ENCODE measurements at regions not wholly inside any gene's neighbourhood (a gene's known extent, or its start where the extent isn't known, plus 50 kb on each side); places are given as distances from the start of the nearest gene placed in this dataset.

DNA sequence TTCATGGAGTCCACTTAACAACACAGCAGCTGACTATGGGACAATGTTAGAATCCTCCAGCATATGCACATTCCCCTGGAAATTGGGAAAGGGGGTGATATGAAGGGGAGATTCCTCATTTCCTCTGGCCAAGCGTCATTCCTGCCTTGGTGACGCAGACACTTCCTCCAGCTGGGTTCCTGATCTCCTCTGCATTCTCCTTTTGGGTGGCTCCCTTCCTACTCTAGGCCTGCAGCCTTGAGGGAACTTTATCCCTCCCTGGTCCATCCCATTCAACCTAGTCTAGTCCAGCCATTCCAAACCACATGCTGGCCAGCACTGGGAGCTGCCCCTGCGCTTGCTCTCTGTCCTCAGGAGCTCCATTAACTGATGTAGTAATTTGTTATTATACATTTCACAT is 216.8 kb downstream of the VAPA start:
- intact Hi-C loops (cut with micrococcal nuclease) = no loop called here

More for the DNA sequence above, 216.8 kb downstream of the VAPA start:
- Histone ChIP-seq H3K4me1 (ENCODE audit: control insufficient read depth in 1 of 2, insufficient read depth in 2 of 2, low read length in 2 of 2) (peaks cover 13 to 15% of the 10 kb centered on the region in 2 experiments; a peak in 3 of 4 replicates), H3K9me2 (ENCODE audit: insufficient read depth) (no peaks in the 10 kb centered on the region), H2AFZ (ENCODE audit: low read depth, low read length, poor library complexity, severe bottlenecking) (no peak overlapping the region), H3K4me2 (ENCODE audit: low read length) (no peak overlapping the region), H3K27ac (ENCODE audit: low read depth, low read length) (no peak overlapping the region), H3K36me3 (ENCODE audit: control insufficient read depth in 1 of 2, insufficient read depth in 2 of 2, low read length in 2 of 2) (no peaks in the 10 kb centered on the region), H3K27me3 (ENCODE audit: insufficient read depth, low read length) (peaks cover 34% of the 10 kb centered on the region), H3K9me3 (ENCODE audit: control insufficient read depth in 1 of 2, insufficient read depth in 1 of 2, low read depth in 1 of 2, low read length in 2 of 2) (no peaks in the 10 kb centered on the region), H4K20me1 (ENCODE audit: insufficient read depth) (no peaks in the 10 kb centered on the region), H3K79me2 (ENCODE audit: insufficient read depth, low read length) (no peaks in the 10 kb centered on the region), H3K4me3 (replicated peaks in 1 of 2; ENCODE audit: low read depth in 1 of 2, low read length in 2 of 2) (no peak overlapping the region), H3K9ac (ENCODE audit: low read length) (no peak overlapping the region)
- ATAC-seq (no peak), DNase-seq (ENCODE audit: low read depth, low spot score) (no peak)
- ChIA-PET RAD21 (ENCODE audit: low non-redundant PET in 1 of 2, low total read pairs in 2 of 2, uncharacterized antibody in 2 of 2, unreplicated experiment in 2 of 2) (no interaction called here), POLR2A (no interaction called here), CTCF (no interaction called here)
- BruUV-seq (replicated peaks) = no TSS peak
- TF ChIP-seq, protein P1, sequence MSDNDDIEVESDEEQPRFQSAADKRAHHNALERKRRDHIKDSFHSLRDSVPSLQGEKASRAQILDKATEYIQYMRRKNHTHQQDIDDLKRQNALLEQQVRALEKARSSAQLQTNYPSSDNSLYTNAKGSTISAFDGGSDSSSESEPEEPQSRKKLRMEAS (IDR thresholded peaks at IDR 0.05) = no peak
- TF ChIP-seq, protein P2, sequence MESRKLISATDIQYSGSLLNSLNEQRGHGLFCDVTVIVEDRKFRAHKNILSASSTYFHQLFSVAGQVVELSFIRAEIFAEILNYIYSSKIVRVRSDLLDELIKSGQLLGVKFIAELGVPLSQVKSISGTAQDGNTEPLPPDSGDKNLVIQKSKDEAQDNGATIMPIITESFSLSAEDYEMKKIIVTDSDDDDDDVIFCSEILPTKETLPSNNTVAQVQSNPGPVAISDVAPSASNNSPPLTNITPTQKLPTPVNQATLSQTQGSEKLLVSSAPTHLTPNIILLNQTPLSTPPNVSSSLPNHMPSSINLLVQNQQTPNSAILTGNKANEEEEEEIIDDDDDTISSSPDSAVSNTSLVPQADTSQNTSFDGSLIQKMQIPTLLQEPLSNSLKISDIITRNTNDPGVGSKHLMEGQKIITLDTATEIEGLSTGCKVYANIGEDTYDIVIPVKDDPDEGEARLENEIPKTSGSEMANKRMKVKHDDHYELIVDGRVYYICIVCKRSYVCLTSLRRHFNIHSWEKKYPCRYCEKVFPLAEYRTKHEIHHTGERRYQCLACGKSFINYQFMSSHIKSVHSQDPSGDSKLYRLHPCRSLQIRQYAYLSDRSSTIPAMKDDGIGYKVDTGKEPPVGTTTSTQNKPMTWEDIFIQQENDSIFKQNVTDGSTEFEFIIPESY (IDR thresholded peaks at IDR 0.05; ENCODE audit: extremely low read depth, insufficient replicate concordance, low read length) = no peak
- no peak for TF ChIP-seq CBX3 (IDR thresholded peaks at IDR 0.05; ENCODE audit: low read depth)
- TF ChIP-seq FOSL1 (IDR thresholded peaks at IDR 0.05; ENCODE audit: low read depth) = no peak
- TF ChIP-seq ELF1 (IDR thresholded peaks at IDR 0.05; ENCODE audit: borderline replicate concordance, low read depth) = no peak
- TF ChIP-seq, protein P3, sequence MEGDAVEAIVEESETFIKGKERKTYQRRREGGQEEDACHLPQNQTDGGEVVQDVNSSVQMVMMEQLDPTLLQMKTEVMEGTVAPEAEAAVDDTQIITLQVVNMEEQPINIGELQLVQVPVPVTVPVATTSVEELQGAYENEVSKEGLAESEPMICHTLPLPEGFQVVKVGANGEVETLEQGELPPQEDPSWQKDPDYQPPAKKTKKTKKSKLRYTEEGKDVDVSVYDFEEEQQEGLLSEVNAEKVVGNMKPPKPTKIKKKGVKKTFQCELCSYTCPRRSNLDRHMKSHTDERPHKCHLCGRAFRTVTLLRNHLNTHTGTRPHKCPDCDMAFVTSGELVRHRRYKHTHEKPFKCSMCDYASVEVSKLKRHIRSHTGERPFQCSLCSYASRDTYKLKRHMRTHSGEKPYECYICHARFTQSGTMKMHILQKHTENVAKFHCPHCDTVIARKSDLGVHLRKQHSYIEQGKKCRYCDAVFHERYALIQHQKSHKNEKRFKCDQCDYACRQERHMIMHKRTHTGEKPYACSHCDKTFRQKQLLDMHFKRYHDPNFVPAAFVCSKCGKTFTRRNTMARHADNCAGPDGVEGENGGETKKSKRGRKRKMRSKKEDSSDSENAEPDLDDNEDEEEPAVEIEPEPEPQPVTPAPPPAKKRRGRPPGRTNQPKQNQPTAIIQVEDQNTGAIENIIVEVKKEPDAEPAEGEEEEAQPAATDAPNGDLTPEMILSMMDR (IDR thresholded peaks at IDR 0.05 in 2 of 3, conservative IDR thresholded peaks at IDR 0.05 in 1 of 3; ENCODE audit: borderline replicate concordance in 1 of 3, insufficient read depth in 1 of 3, low read depth in 2 of 3, low read length in 2 of 3) = no peak
- TF ChIP-seq, protein P4, sequence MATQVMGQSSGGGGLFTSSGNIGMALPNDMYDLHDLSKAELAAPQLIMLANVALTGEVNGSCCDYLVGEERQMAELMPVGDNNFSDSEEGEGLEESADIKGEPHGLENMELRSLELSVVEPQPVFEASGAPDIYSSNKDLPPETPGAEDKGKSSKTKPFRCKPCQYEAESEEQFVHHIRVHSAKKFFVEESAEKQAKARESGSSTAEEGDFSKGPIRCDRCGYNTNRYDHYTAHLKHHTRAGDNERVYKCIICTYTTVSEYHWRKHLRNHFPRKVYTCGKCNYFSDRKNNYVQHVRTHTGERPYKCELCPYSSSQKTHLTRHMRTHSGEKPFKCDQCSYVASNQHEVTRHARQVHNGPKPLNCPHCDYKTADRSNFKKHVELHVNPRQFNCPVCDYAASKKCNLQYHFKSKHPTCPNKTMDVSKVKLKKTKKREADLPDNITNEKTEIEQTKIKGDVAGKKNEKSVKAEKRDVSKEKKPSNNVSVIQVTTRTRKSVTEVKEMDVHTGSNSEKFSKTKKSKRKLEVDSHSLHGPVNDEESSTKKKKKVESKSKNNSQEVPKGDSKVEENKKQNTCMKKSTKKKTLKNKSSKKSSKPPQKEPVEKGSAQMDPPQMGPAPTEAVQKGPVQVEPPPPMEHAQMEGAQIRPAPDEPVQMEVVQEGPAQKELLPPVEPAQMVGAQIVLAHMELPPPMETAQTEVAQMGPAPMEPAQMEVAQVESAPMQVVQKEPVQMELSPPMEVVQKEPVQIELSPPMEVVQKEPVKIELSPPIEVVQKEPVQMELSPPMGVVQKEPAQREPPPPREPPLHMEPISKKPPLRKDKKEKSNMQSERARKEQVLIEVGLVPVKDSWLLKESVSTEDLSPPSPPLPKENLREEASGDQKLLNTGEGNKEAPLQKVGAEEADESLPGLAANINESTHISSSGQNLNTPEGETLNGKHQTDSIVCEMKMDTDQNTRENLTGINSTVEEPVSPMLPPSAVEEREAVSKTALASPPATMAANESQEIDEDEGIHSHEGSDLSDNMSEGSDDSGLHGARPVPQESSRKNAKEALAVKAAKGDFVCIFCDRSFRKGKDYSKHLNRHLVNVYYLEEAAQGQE (IDR thresholded peaks at IDR 0.05; ENCODE audit: low read depth) = no peak
- no peak for TF ChIP-seq ZFX (IDR thresholded peaks at IDR 0.05)
- no peak for TF ChIP-seq ZNF274 (IDR thresholded peaks at IDR 0.05; ENCODE audit: low read depth, low read length)
- TF ChIP-seq POLR2AphosphoS5 (IDR thresholded peaks at IDR 0.05; ENCODE audit: low read depth, low read length) = no peak
- TF ChIP-seq EZH2 (IDR thresholded peaks at IDR 0.05) = no peak
- TF ChIP-seq SIN3A (IDR thresholded peaks at IDR 0.05; ENCODE audit: low read depth) = no peak
- no peak for TF ChIP-seq YY1 (IDR thresholded peaks at IDR 0.05; ENCODE audit: extremely low read depth, insufficient replicate concordance, low read depth, low read length)
- no peak for TF ChIP-seq EGR1 (IDR thresholded peaks at IDR 0.05; ENCODE audit: low read depth)
- TF ChIP-seq, protein P5, sequence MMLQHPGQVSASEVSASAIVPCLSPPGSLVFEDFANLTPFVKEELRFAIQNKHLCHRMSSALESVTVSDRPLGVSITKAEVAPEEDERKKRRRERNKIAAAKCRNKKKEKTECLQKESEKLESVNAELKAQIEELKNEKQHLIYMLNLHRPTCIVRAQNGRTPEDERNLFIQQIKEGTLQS (IDR thresholded peaks at IDR 0.05) = no peak
- no peak for TF ChIP-seq EZH2phosphoT487 (IDR thresholded peaks at IDR 0.05; ENCODE audit: borderline replicate concordance)

All from HCT116 (cell line).